WTC11 (cell line): ENCODE measurements at regions not wholly inside any gene's neighbourhood (a gene's known extent, or its start where the extent isn't known, plus 50 kb on each side); places are given as distances from the start of the nearest gene placed in this dataset.

Source experiments
- ATAC-seq: fragments of 200-7000 bp; cut with Tn5 transposase; 2 replicates; pipeline ENCODE4 v1.10.0; 2021; ENCODE audit warnings: mild to moderate bottlenecking, moderate library complexity
- CTCF ChIA-PET: fragments of 300-600 bp; sonication (Branson Sonifier 250); formaldehyde crosslinking; loops from one replicate; lab custom pipeline; 2021; ENCODE audit warnings: antibody characterized with exemption; lab: Charles Lee
- POLR2A ChIA-PET: fragments of 350-600 bp; sonication (Branson Sonifier 250); formaldehyde crosslinking; loops from one replicate; lab custom pipeline; 2021; ENCODE audit warnings: antibody characterized with exemption; lab: Charles Lee
- DNase-seq: peaks from one replicate; pipeline ENCODE4 v3.0.0; 2021; ENCODE audit warnings: low spot score
- H3K27ac Mint-ChIP-seq: 2 replicates; pipeline ENCODE4 v1.8.0; 2021; ENCODE audit warnings: mixed read lengths
- H3K27me3 Mint-ChIP-seq: 2 replicates; pipeline ENCODE4 v1.8.0; 2021; ENCODE audit warnings: low read depth, mild to moderate bottlenecking, moderate library complexity, mixed read lengths
- H3K36me3 Mint-ChIP-seq: 2 replicates; pipeline ENCODE4 v1.8.0; 2021; ENCODE audit warnings: mixed read lengths
- H3K4me1 Mint-ChIP-seq: 2 replicates; pipeline ENCODE4 v1.8.0; 2022; ENCODE audit warnings: mixed read lengths
- H3K4me3 Mint-ChIP-seq: 2 replicates; pipeline ENCODE4 v1.8.0; 2021; ENCODE audit warnings: mild to moderate bottlenecking, moderate library complexity, mixed read lengths
- H3K9me3 Mint-ChIP-seq: 2 replicates; pipeline ENCODE4 v1.8.0; 2021; ENCODE audit warnings: mixed read lengths
- ETV6 ChIP-seq: sonication (generic); formaldehyde crosslinking; IDR thresholded peaks from 2 replicates; pipeline ENCODE4 v1.8.1; 2022; ENCODE audit warnings: mild to moderate bottlenecking, missing genetic modification reagents
- FOXJ3 ChIP-seq: sonication (generic); formaldehyde crosslinking; IDR thresholded peaks from 2 replicates; pipeline ENCODE4 v1.9.0; 2021; ENCODE audit warnings: missing genetic modification reagents, mild to moderate bottlenecking, borderline replicate concordance
- HMGA2 ChIP-seq: fragments of 250-450 bp; sonication (Bioruptor Pico); IDR thresholded peaks from 2 replicates; pipeline ENCODE4 v1.4.0; 2021; ENCODE audit warnings: mild to moderate bottlenecking, moderate library complexity
- IRF2 ChIP-seq: sonication (generic); formaldehyde crosslinking; IDR thresholded peaks from 2 replicates; pipeline ENCODE4 v1.8.0; 2022; ENCODE audit warnings: low read depth, missing genetic modification reagents, borderline replicate concordance
- NR3C1 ChIP-seq: sonication (generic); formaldehyde crosslinking; conservative IDR thresholded peaks from 2 replicates; pipeline ENCODE4 v1.8.1; 2023; ENCODE audit warnings: low read depth, mild to moderate bottlenecking, missing genetic modification reagents
- PRDM15 ChIP-seq: sonication (generic); formaldehyde crosslinking; IDR thresholded peaks from 2 replicates; pipeline ENCODE4 v1.8.0; 2022; ENCODE audit warnings: missing genetic modification reagents
- SOX15 ChIP-seq: fragments of 250-450 bp; sonication (Bioruptor Pico); IDR thresholded peaks from 2 replicates; pipeline ENCODE4 v1.9.0; 2021; ENCODE audit warnings: mild to moderate bottlenecking
- USF2 ChIP-seq: sonication (generic); formaldehyde crosslinking; IDR thresholded peaks from 2 replicates; pipeline ENCODE4 v1.8.1; 2023; ENCODE audit warnings: mild to moderate bottlenecking, missing genetic modification reagents, moderate library complexity
- ZNF263 ChIP-seq: sonication (generic); formaldehyde crosslinking; IDR thresholded peaks from 2 replicates; pipeline ENCODE4 v1.8.1; 2022; ENCODE audit warnings: low read depth, mild to moderate bottlenecking, moderate library complexity, missing genetic modification reagents
- TF ChIP-seq, protein P1 (sequence below): sonication (generic); formaldehyde crosslinking; IDR thresholded peaks from 2 replicates; pipeline ENCODE4 v1.8.1; 2023; ENCODE audit warnings: mild to moderate bottlenecking, moderate library complexity, missing genetic modification reagents
- TF ChIP-seq, protein P2 (sequence below): sonication (generic); formaldehyde crosslinking; IDR thresholded peaks from 2 replicates; pipeline ENCODE4 v1.8.1; 2022; ENCODE audit warnings: mild to moderate bottlenecking, moderate library complexity, missing genetic modification reagents
- TF ChIP-seq, protein P3 (sequence below): sonication (generic); formaldehyde crosslinking; IDR thresholded peaks from 2 replicates; pipeline ENCODE4 v1.8.0; 2022; ENCODE audit warnings: mild to moderate bottlenecking, missing genetic modification reagents
- TF ChIP-seq, protein P4 (sequence below): sonication (generic); formaldehyde crosslinking; IDR thresholded peaks from 2 replicates; pipeline ENCODE4 v1.8.1; 2023; ENCODE audit warnings: mild to moderate bottlenecking, missing genetic modification reagents, borderline replicate concordance
- TF ChIP-seq, protein P5 (sequence below): fragments of 250-450 bp; sonication (Bioruptor Pico); IDR thresholded peaks from 2 replicates; pipeline ENCODE4 v1.9.0; 2021; ENCODE audit warnings: moderate library complexity, mild to moderate bottlenecking, inconsistent platforms, borderline replicate concordance

GRCh38 chr12:30519535-30519934 lies 176.1 kb downstream of the IPO8 start:
- H3K9me3 Mint-ChIP-seq = peaks cover 8% of the 10 kb centered on the region; the same call in 1 of the 2 replicates

DNA sequence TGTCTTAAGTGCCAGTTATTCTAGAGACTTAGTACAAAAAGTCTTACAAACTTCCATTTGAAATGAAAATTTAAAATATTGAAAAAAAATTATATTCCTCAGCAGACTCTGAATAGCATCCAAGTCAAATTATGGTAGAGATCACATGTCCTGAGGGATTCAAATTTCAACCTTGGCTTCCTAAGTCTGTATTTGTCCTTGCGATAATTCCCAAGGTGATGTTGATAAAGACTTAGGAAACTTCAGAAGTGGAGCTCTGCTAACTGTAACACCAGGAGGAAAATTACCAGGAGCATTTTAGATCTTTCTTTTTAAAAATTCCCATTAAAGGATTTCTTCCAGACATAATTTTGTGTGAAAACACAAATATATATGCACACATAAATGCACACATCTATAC lies 178.3 kb downstream of the IPO8 start:
- ChIA-PET POLR2A (no interaction called here), CTCF (no interaction called here)
- H3K4me1 Mint-ChIP-seq = peaks cover 19% of the 10 kb centered on the region
- no peak for DNase-seq
- TF ChIP-seq PRDM15 (CRISPR knock-in tag) = no peak
- TF ChIP-seq, protein P1, sequence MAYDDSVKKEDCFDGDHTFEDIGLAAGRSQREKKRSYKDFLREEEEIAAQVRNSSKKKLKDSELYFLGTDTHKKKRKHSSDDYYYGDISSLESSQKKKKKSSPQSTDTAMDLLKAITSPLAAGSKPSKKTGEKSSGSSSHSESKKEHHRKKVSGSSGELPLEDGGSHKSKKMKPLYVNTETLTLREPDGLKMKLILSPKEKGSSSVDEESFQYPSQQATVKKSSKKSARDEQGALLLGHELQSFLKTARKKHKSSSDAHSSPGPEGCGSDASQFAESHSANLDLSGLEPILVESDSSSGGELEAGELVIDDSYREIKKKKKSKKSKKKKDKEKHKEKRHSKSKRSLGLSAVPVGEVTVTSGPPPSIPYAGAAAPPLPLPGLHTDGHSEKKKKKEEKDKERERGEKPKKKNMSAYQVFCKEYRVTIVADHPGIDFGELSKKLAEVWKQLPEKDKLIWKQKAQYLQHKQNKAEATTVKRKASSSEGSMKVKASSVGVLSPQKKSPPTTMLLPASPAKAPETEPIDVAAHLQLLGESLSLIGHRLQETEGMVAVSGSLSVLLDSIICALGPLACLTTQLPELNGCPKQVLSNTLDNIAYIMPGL (CRISPR knock-in tag) = no peak
- no peak for TF ChIP-seq USF2 (CRISPR knock-in tag)
- TF ChIP-seq, protein P2, sequence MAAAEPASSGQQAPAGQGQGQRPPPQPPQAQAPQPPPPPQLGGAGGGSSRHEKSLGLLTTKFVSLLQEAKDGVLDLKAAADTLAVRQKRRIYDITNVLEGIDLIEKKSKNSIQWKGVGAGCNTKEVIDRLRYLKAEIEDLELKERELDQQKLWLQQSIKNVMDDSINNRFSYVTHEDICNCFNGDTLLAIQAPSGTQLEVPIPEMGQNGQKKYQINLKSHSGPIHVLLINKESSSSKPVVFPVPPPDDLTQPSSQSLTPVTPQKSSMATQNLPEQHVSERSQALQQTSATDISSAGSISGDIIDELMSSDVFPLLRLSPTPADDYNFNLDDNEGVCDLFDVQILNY (CRISPR knock-in tag) = no peak
- no peak for TF ChIP-seq HMGA2 (CRISPR knock-in tag)
- no peak for TF ChIP-seq SOX15 (CRISPR knock-in tag)
- no peak for TF ChIP-seq ZNF263 (CRISPR knock-in tag)
- TF ChIP-seq NR3C1 (CRISPR knock-in tag) = no peak
- no peak for TF ChIP-seq FOXJ3 (CRISPR knock-in tag)
- no peak overlapping the region for H3K27ac Mint-ChIP-seq
- no peak for ATAC-seq
- no peak overlapping the region for H3K4me3 Mint-ChIP-seq
- H3K36me3 Mint-ChIP-seq = no peaks in the 10 kb centered on the region
- H3K27me3 Mint-ChIP-seq = no peaks in the 10 kb centered on the region; the same call in 1 of the 2 replicates
- H3K9me3 Mint-ChIP-seq = 0 out of 2 replicates have a peak, but pooled peaks cover 3% of the 10 kb centered on the region

More at GRCh38 chr12:30519535-30519934, 176.1 kb downstream of the IPO8 start:
- DNase-seq (no peak), ATAC-seq (no peak)
- Mint-ChIP-seq H3K4me3 (no peak overlapping the region), H3K27me3 (no peaks in the 10 kb centered on the region; the same call in 1 of the 2 replicates), H3K4me1 (peaks cover 10% of the 10 kb centered on the region), H3K27ac (no peak overlapping the region), H3K36me3 (no peaks in the 10 kb centered on the region)
- TF ChIP-seq, protein P3, sequence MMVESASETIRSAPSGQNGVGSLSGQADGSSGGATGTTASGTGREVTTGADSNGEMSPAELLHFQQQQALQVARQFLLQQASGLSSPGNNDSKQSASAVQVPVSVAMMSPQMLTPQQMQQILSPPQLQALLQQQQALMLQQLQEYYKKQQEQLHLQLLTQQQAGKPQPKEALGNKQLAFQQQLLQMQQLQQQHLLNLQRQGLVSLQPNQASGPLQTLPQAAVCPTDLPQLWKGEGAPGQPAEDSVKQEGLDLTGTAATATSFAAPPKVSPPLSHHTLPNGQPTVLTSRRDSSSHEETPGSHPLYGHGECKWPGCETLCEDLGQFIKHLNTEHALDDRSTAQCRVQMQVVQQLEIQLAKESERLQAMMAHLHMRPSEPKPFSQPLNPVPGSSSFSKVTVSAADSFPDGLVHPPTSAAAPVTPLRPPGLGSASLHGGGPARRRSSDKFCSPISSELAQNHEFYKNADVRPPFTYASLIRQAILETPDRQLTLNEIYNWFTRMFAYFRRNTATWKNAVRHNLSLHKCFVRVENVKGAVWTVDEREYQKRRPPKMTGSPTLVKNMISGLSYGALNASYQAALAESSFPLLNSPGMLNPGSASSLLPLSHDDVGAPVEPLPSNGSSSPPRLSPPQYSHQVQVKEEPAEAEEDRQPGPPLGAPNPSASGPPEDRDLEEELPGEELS (CRISPR knock-in tag) = no peak
- TF ChIP-seq, protein P2 (CRISPR knock-in tag) = no peak
- no peak for TF ChIP-seq ETV6 (CRISPR knock-in tag)
- CTCF ChIA-PET = no interaction called here
- POLR2A ChIA-PET = no interaction called here

DNA sequence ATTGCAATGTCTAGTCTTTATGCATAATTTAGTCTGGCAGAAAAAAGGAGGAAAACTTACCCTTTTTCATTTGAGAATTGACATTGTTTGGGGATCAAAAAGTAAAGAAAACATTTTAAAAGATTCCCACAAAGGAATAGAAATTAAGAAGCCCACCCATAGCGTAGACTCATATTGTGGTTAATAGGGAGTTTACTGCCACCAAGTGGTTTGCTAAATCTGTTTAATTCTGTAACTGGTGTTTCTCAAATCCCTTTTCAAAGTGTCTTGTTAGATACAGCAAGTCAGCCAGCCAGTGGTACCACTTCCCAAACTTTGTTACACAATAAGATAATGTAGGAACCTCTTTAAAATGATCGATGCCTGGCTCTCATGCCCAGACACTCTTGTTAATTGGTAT lies 180.3 kb downstream of the IPO8 start:
- H3K36me3 Mint-ChIP-seq = no peaks in the 10 kb centered on the region
- H3K4me3 Mint-ChIP-seq = no peak overlapping the region
- ChIA-PET POLR2A (no interaction called here), CTCF (no interaction called here)
- H3K9me3 Mint-ChIP-seq = no peaks in the 10 kb centered on the region
- H3K4me1 Mint-ChIP-seq = peaks cover 19% of the 10 kb centered on the region
- ATAC-seq (no peak), DNase-seq (no peak)
- no peak overlapping the region for H3K27ac Mint-ChIP-seq
- no peaks in the 10 kb centered on the region for H3K27me3 Mint-ChIP-seq
- no peak for TF ChIP-seq IRF2 (CRISPR knock-in tag)
- TF ChIP-seq, protein P4, sequence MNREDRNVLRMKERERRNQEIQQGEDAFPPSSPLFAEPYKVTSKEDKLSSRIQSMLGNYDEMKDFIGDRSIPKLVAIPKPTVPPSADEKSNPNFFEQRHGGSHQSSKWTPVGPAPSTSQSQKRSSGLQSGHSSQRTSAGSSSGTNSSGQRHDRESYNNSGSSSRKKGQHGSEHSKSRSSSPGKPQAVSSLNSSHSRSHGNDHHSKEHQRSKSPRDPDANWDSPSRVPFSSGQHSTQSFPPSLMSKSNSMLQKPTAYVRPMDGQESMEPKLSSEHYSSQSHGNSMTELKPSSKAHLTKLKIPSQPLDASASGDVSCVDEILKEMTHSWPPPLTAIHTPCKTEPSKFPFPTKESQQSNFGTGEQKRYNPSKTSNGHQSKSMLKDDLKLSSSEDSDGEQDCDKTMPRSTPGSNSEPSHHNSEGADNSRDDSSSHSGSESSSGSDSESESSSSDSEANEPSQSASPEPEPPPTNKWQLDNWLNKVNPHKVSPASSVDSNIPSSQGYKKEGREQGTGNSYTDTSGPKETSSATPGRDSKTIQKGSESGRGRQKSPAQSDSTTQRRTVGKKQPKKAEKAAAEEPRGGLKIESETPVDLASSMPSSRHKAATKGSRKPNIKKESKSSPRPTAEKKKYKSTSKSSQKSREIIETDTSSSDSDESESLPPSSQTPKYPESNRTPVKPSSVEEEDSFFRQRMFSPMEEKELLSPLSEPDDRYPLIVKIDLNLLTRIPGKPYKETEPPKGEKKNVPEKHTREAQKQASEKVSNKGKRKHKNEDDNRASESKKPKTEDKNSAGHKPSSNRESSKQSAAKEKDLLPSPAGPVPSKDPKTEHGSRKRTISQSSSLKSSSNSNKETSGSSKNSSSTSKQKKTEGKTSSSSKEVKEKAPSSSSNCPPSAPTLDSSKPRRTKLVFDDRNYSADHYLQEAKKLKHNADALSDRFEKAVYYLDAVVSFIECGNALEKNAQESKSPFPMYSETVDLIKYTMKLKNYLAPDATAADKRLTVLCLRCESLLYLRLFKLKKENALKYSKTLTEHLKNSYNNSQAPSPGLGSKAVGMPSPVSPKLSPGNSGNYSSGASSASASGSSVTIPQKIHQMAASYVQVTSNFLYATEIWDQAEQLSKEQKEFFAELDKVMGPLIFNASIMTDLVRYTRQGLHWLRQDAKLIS (CRISPR knock-in tag) = no peak
- TF ChIP-seq, protein P5, sequence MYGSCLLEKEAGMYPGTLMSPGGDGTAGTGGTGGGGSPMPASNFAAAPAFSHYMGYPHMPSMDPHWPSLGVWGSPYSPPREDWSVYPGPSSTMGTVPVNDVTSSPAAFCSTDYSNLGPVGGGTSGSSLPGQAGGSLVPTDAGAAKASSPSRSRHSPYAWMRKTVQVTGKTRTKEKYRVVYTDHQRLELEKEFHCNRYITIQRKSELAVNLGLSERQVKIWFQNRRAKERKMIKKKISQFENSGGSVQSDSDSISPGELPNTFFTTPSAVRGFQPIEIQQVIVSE (CRISPR knock-in tag) = no peak
